HCT116 (cell line): ENCODE measurements at regions not wholly inside any gene's neighbourhood (a gene's known extent, or its start where the extent isn't known, plus 50 kb on each side); places are given as distances from the start of the nearest gene placed in this dataset.

Experiments
- ATAC-seq: fragments of 200-7000 bp; cut with Tn5 transposase; 2 replicates; pipeline ENCODE4 v1.9.1; 2020; ENCODE audit warnings: mild to moderate bottlenecking, moderate library complexity
- BruUV-seq: library from RNA; stranded (reverse); fragments of 400-500 nt; replicated peaks from 2 replicates; lab custom pipeline; 2021; lab: Mats Ljungman, UMichigan
- CTCF ChIA-PET: fragments of 300-600 bp; sonication (Branson Sonifier 250); formaldehyde crosslinking; loops from one replicate; lab custom pipeline; 2021; ENCODE audit warnings: antibody characterized with exemption; lab: Charles Lee
- POLR2A ChIA-PET: fragments of 300-600, 350-600 bp; sonication (Branson Sonifier 250); formaldehyde crosslinking; loops from one replicate; lab custom pipeline; 2021; ENCODE audit warnings: antibody characterized with exemption; lab: Charles Lee
- RAD21 ChIA-PET, 2 experiments: fragments of 300-600 bp; sonication (Branson Sonifier 250); formaldehyde crosslinking; loops; one replicate each; lab custom pipeline; 2023; ENCODE audit warnings: low total read pairs in 2 of 2; ENCODE audit not compliant: uncharacterized antibody in 2 of 2, unreplicated experiment in 2 of 2, low non-redundant PET in 1 of 2; lab: Charles Lee
- DNase-seq: peaks from one replicate; pipeline ENCODE4 v3.0.0-alpha.2; 2010; ENCODE audit warnings: low read depth, low spot score
- H2AFZ ChIP-seq: fragments of 200-600 bp; shearing (Covaris generic), sonication (generic); 2 replicates; pipeline ENCODE4 v1.6.1; 2017; ENCODE audit warnings: low read depth, mixed run types, mixed read lengths, antibody characterized with exemption, low read length; ENCODE audit not compliant: poor library complexity, severe bottlenecking
- H3K27ac ChIP-seq: 2 replicates; pipeline ENCODE4 v1.5.1; 2012; ENCODE audit warnings: low read depth, low read length
- H3K27me3 ChIP-seq: fragments of 200-600 bp; sonication (generic); 2 replicates; pipeline ENCODE4 v1.6.1; 2016; ENCODE audit warnings: mixed run types, low read length, mixed read lengths; ENCODE audit not compliant: insufficient read depth
- H3K36me3 ChIP-seq, 2 experiments: fragments of 200-500 bp in 1 of 2; fragments of 200-600 bp in 1 of 2; sonication (Bioruptor generic) in 1 of 2; sonication (generic) in 1 of 2; 2 replicates each; pipeline versions ENCODE4 v1.5.1 to v1.6.1; 2014 to 2016; ENCODE audit warnings: low read length in 2 of 2, inconsistent platforms in 1 of 2, mixed read lengths in 1 of 2, mixed run types in 1 of 2; ENCODE audit not compliant: insufficient read depth in 2 of 2, control insufficient read depth in 1 of 2
- H3K4me1 ChIP-seq, 2 experiments: fragments of 200-600 bp in 1 of 2; sonication (generic) in 1 of 2; 2 replicates each; pipeline versions ENCODE4 v1.5.1 to v1.6.1; 2012 to 2017; ENCODE audit warnings: low read length in 2 of 2, inconsistent platforms in 1 of 2, mild to moderate bottlenecking in 1 of 2, mixed read lengths in 1 of 2, mixed run types in 1 of 2, moderate library complexity in 1 of 2; ENCODE audit not compliant: insufficient read depth in 2 of 2, control insufficient read depth in 1 of 2
- H3K4me2 ChIP-seq: fragments of 200-600 bp; sonication (generic); 2 replicates; pipeline ENCODE4 v1.6.1; 2017; ENCODE audit warnings: mixed run types, low read length, mixed read lengths
- H3K4me3 ChIP-seq, 2 experiments: fragments of 200-600 bp in 1 of 2; sonication (generic) in 1 of 2; replicated peaks in 1 of 2; 2 replicates each; pipeline ENCODE4 v1.5.1; 2011 to 2016; ENCODE audit warnings: low read length in 2 of 2, control low read depth in 1 of 2, low read depth in 1 of 2, mild to moderate bottlenecking in 1 of 2, mixed read lengths in 1 of 2, mixed run types in 1 of 2
- H3K79me2 ChIP-seq: fragments of 200-600 bp; sonication (generic); 2 replicates; pipeline ENCODE4 v1.6.1; 2017; ENCODE audit warnings: mild to moderate bottlenecking, mixed run types, low read length, moderate library complexity, mixed read lengths; ENCODE audit not compliant: insufficient read depth
- H3K9ac ChIP-seq: fragments of 200-600 bp; sonication (generic); 2 replicates; pipeline ENCODE4 v1.6.1; 2016; ENCODE audit warnings: low read length, mixed read lengths
- H3K9me2 ChIP-seq: fragments of 200-600 bp; sonication (generic), shearing (Covaris generic); 2 replicates; pipeline ENCODE4 v1.6.1; 2017; ENCODE audit warnings: mixed run types, mild to moderate bottlenecking, moderate library complexity; ENCODE audit not compliant: insufficient read depth
- H3K9me3 ChIP-seq, 2 experiments: fragments of 200-500 bp in 1 of 2; fragments of 200-600 bp in 1 of 2; sonication (Bioruptor generic) in 1 of 2; sonication (generic) in 1 of 2; 2 replicates each; pipeline ENCODE4 v1.6.1; 2014 to 2017; ENCODE audit warnings: low read length in 2 of 2, mixed read lengths in 2 of 2, inconsistent platforms in 1 of 2, low read depth in 1 of 2, mild to moderate bottlenecking in 1 of 2, mixed run types in 1 of 2, moderate library complexity in 1 of 2; ENCODE audit not compliant: control insufficient read depth in 1 of 2, insufficient read depth in 1 of 2
- H4K20me1 ChIP-seq: fragments of 200-600 bp; sonication (generic), shearing (Covaris generic); 2 replicates; pipeline ENCODE4 v1.6.1; 2017; ENCODE audit warnings: mixed run types, mild to moderate bottlenecking, moderate library complexity; ENCODE audit not compliant: insufficient read depth
- CBX3 ChIP-seq: IDR thresholded peaks from 2 replicates; pipeline ENCODE4 v1.6.1; 2012; ENCODE audit warnings: low read depth
- CEBPB ChIP-seq: IDR thresholded peaks from 2 replicates; pipeline ENCODE4 v1.6.1; 2012; ENCODE audit warnings: low read depth
- CTCF ChIP-seq, 3 experiments: fragments of 200-600 bp in 1 of 3; sonication (generic) in 1 of 3; IDR thresholded peaks in 2 of 3; conservative IDR thresholded peaks in 1 of 3; 2 replicates each; pipeline ENCODE4 v1.5.1; 2012 to 2017; ENCODE audit warnings: low read depth in 2 of 3, low read length in 2 of 3, antibody characterized with exemption in 1 of 3, borderline replicate concordance in 1 of 3, control low read depth in 1 of 3, mild to moderate bottlenecking in 1 of 3, mixed read lengths in 1 of 3, mixed run types in 1 of 3, moderate library complexity in 1 of 3; ENCODE audit not compliant: insufficient read depth in 1 of 3
- EZH2 ChIP-seq: fragments of 200-600 bp; sonication (generic); IDR thresholded peaks from 2 replicates; pipeline ENCODE4 v1.6.1; 2017; ENCODE audit warnings: antibody characterized with exemption, mixed run types
- EZH2phosphoT487 ChIP-seq: fragments of 200-600 bp; IDR thresholded peaks from 2 replicates; pipeline ENCODE4 v1.6.1; 2018; ENCODE audit warnings: antibody characterized with exemption, borderline replicate concordance
- JUND ChIP-seq: IDR thresholded peaks from 2 replicates; pipeline ENCODE4 v1.6.1; 2012
- MAX ChIP-seq: IDR thresholded peaks from 2 replicates; pipeline ENCODE4 v1.6.1; 2012
- POLR2AphosphoS5 ChIP-seq: IDR thresholded peaks from 2 replicates; pipeline ENCODE4 v1.6.1; 2011; ENCODE audit warnings: mild to moderate bottlenecking, low read depth, low read length, moderate library complexity
- RAD21 ChIP-seq: IDR thresholded peaks from 2 replicates; pipeline ENCODE4 v1.6.1; 2012; ENCODE audit warnings: low read depth, mild to moderate bottlenecking
- REST ChIP-seq: IDR thresholded peaks from 2 replicates; pipeline ENCODE4 v1.6.1; 2012; ENCODE audit warnings: low read depth
- SIN3A ChIP-seq: IDR thresholded peaks from 2 replicates; pipeline ENCODE4 v1.6.1; 2012; ENCODE audit warnings: low read depth
- TCF7L2 ChIP-seq: IDR thresholded peaks from 2 replicates; pipeline ENCODE4 v1.7.0; 2011; ENCODE audit warnings: borderline replicate concordance, inconsistent platforms; ENCODE audit not compliant: insufficient read depth, insufficient read length; ENCODE audit errors: extremely low read depth
- YY1 ChIP-seq: IDR thresholded peaks from 2 replicates; pipeline ENCODE4 v1.6.1; 2011; ENCODE audit warnings: low read length, low read depth, moderate library complexity, mild to moderate bottlenecking; ENCODE audit not compliant: insufficient replicate concordance; ENCODE audit errors: extremely low read depth
- ZFX ChIP-seq: fragments of 450-650 bp; IDR thresholded peaks from 2 replicates; pipeline ENCODE4 v1.6.1; 2017
- intact Hi-C: fragments of 100-400 bp; cut with micrococcal nuclease; formaldehyde crosslinking; loops from 2 replicates; pipeline ENCODE4 v1.10.0; 2022
- TF ChIP-seq, protein P1 (sequence below): IDR thresholded peaks from 2 replicates; pipeline ENCODE4 v1.6.1; 2012

- no peaks in the 10 kb centered on the region for H4K20me1 ChIP-seq
- H3K36me3 ChIP-seq: no peaks in the 10 kb centered on the region
- H3K27ac ChIP-seq: no peak overlapping the region
- no TSS peak for BruUV-seq
- POLR2A ChIA-PET: no interaction called here
- no peaks in the 10 kb centered on the region for H3K9me3 ChIP-seq
- no peak overlapping the region for H3K4me3 ChIP-seq
- H3K27me3 ChIP-seq: peaks cover 17% of the 10 kb centered on the region
- TF ChIP-seq ZFX (no peak), CBX3 (no peak), EZH2 (no peak), CEBPB (no peak), TCF7L2 (no peak), YY1 (no peak), REST (no peak), CTCF (IDR thresholded peaks at IDR 0.05 in 2 of 3, conservative IDR thresholded peaks at IDR 0.05 in 1 of 3; ENCODE audit: borderline replicate concordance in 1 of 3, insufficient read depth in 1 of 3, low read depth in 2 of 3, low read length in 2 of 3) (no peak), RAD21 (no peak), EZH2phosphoT487 (no peak), MAX (no peak), SIN3A (no peak), JUND (no peak), POLR2AphosphoS5 (no peak)
- TF ChIP-seq, protein P1, sequence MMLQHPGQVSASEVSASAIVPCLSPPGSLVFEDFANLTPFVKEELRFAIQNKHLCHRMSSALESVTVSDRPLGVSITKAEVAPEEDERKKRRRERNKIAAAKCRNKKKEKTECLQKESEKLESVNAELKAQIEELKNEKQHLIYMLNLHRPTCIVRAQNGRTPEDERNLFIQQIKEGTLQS: no peak
- no peaks in the 10 kb centered on the region for H3K9me2 ChIP-seq
- DNase-seq (no peak), ATAC-seq (no peak)
- no peaks in the 10 kb centered on the region for H3K79me2 ChIP-seq
- CTCF ChIA-PET: no interaction called here
- no peak overlapping the region for H3K9ac ChIP-seq
- H3K4me1 ChIP-seq: no peaks in the 10 kb centered on the region
- H2AFZ ChIP-seq: no peak overlapping the region
- no peak overlapping the region for H3K4me2 ChIP-seq
- intact Hi-C loops: no loop called here
- RAD21 ChIA-PET: no interaction called here
Measured at GRCh38 chr2:18487106-18487913, 73.1 kb downstream of the RDH14 start.
